Heart left ventricle (tissue), 16 donors: ENCODE measurements at regions not wholly inside any gene's neighbourhood (a gene's known extent, or its start where the extent isn't known, plus 50 kb on each side); places are given as distances from the start of the nearest gene placed in this dataset.

Source experiments
- ATAC-seq, 4 donors: fragments of 200-7000 bp; cut with Tn5 transposase; one replicate each; pipeline ENCODE4 v1.9.1; 2020 to 2022; ENCODE audit warnings: moderate library complexity in 4 of 4, mild to moderate bottlenecking in 3 of 4, moderate number of reproducible peaks in 1 of 4
- DNase-seq, 5 donors: peaks; one replicate each; pipeline ENCODE4 v3.0.0-alpha.2; 2020
- H3K27ac ChIP-seq, 12 donors: fragments of 200-600 bp; sonication (generic) in 4 of 12; one replicate each; pipeline versions ENCODE4 v1.5.0 to v1.8.0; 2016 to 2022; ENCODE audit warnings: mild to moderate bottlenecking in 2 of 12
- H3K27me3 ChIP-seq, 9 donors: fragments of 200-600 bp; sonication (generic) in 2 of 9; one replicate each; pipeline versions ENCODE4 v1.5.1 to v1.8.0; 2016 to 2022; ENCODE audit warnings: mild to moderate bottlenecking in 3 of 9
- H3K36me3 ChIP-seq, 9 donors: fragments of 200-600 bp; sonication (generic) in 2 of 9; one replicate each; pipeline versions ENCODE4 v1.5.0 to v1.8.0; 2018 to 2022; ENCODE audit warnings: mild to moderate bottlenecking in 2 of 9
- H3K4me1 ChIP-seq, 12 donors: fragments of 200-600 bp; sonication (generic) in 4 of 12; one replicate each; pipeline versions ENCODE4 v1.5.0 to v1.8.0; 2016 to 2022; ENCODE audit warnings: mild to moderate bottlenecking in 3 of 12
- H3K4me3 ChIP-seq, 12 donors: fragments of 200-600 bp; sonication (generic) in 4 of 12; one replicate each; pipeline versions ENCODE4 v1.5.0 to v1.8.0; 2017 to 2022; ENCODE audit warnings: mild to moderate bottlenecking in 9 of 12, moderate library complexity in 4 of 12
- H3K9me3 ChIP-seq, 12 donors: fragments of 200-600 bp; sonication (generic) in 4 of 12; one replicate each; pipeline versions ENCODE4 v1.5.0 to v1.8.0; 2016 to 2022; ENCODE audit warnings: mild to moderate bottlenecking in 1 of 12
- POLR2A ChIP-seq, 2 donors: fragments of 450-650 bp; IDR thresholded peaks; one replicate each; pipeline ENCODE4 v1.6.1; 2017; ENCODE audit warnings: antibody characterized with exemption in 2 of 2, mild to moderate bottlenecking in 2 of 2, moderate library complexity in 2 of 2
- WGBS, 4 donors: extraction: QIAGEN DNeasy Blood & Tissue Kit in 2 of 4; methylation state at CpG; one replicate each; pipeline versions ENCODE4 v1.1.5 to v1.1.7; 2013 to 2018; 5-methylcytosine and 5-hydroxymethylcytosine counted together
- intact Hi-C, 10 donors: fragments of 100-400 bp; cut with DNase I; formaldehyde crosslinking; loops; one replicate each; pipeline versions ENCODE4 v1.11.1 to v1.14.2; 2022
- TF ChIP-seq, protein P1 (sequence below), 12 donors: fragments of 200-600 bp; sonication (generic) in 4 of 12; IDR thresholded peaks; one replicate each; pipeline versions ENCODE4 v1.5.0 to v1.8.0; 2018 to 2022; ENCODE audit warnings: antibody characterized with exemption in 12 of 12, mild to moderate bottlenecking in 5 of 12
- donor health status: ischemic (EF 13 %, LVEDD 7.1; RV severe dilation, severe dysfunction).
- donor health status: healthy with polysubstance abuse.
- donor health status: DM: no; HTN: yes; CAD: no.
- donor health status: DM: no; HTN: no; CAD: no.
- donor health status: ischemic (EF 25% LVEDD 6.9; RV normal size, moderate dysfunction).
- donor health status: ischemic (EF 25% LVEDD 5.7; RV mildly dilated, moderate dysfunction).
- donor health status: healthy.
- donor health status: DM: yes; HTN: yes; CAD: no.
- donor health status: ischemic (EF 35%, LVEDD 5.7; RV mildly dilated, moderate dysfunction).
- donor health status: nonischemic (EF 11% LVEDD 7.7; RV severe dilation, severe dysfunction).
- donor health status: DM: yes; HTN: yes; CAD: no.
- donor health status: PGD.
- donor health status: ischemic (EF 29% LVEDD 5.4; RV normal size, mild dysfunction).
- donor health status: nonischemic (EF 23%, LVEDD 6.1; RV moderate dilation, normal function).

DNA sequence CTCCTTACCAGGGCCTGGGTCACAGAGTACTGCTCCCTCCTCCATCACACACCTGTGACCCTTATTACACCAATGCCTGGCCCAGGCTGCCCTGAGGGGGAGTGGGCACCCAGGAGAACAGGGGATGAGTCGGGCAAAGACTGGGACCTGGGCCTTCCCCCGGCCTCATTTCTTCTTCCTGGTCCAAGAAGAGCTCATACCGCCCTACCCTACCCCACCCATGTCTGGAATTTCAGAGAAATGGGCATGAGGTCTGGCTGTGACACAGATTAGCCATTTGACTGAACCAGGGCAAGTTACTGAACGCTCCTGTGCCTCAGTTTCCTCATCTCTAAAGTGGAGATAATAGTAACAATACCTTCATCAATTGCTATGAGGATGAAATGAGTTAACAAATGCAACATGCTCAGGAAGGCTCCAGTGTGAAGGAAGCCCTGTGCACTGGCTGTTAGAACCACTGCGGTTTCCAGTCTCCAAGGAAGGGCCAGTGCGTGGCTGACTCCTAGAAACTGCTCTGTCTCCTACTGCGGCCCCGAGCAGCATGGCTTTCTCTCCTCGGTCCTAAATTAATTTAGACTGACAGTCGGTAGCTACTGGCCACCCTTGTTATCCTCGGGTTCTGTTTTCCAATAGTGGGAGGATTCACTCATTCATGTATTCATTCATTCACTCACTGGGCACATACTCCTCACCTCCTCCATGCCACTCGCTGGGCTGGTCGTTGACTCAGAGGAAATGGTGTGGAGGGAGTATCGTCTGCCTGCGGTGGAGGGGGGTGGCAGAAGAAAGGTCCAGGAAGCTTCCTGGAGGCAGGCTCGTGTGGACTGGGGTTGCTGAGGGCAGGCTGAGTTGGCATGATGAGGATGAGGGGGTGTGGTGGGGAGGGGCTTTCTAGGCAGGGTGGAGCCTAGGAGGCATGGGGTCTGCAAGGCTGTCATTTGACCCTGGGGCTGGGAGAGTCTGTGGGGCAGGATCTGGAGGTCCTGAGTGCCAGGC lies 175.6 kb downstream of the GLI2 start:
- ATAC-seq (no peak), DNase-seq (peak in 2 of 5 donors; percentile 18 to 28)
- Histone ChIP-seq H3K4me1 (peaks cover 3 to 52% (median 35%) of the 10 kb centered on the region in 12 donors), H3K27ac (peak overlapping the region in 6 of 12 donors; percentile 34 to 66 (median 58)), H3K27me3 (no peaks in the 10 kb centered on the region), H3K36me3 (no peaks in the 10 kb centered on the region), H3K4me3 (no peak overlapping the region), H3K9me3 (no peaks in the 10 kb centered on the region)
- TF ChIP-seq, protein P1, sequence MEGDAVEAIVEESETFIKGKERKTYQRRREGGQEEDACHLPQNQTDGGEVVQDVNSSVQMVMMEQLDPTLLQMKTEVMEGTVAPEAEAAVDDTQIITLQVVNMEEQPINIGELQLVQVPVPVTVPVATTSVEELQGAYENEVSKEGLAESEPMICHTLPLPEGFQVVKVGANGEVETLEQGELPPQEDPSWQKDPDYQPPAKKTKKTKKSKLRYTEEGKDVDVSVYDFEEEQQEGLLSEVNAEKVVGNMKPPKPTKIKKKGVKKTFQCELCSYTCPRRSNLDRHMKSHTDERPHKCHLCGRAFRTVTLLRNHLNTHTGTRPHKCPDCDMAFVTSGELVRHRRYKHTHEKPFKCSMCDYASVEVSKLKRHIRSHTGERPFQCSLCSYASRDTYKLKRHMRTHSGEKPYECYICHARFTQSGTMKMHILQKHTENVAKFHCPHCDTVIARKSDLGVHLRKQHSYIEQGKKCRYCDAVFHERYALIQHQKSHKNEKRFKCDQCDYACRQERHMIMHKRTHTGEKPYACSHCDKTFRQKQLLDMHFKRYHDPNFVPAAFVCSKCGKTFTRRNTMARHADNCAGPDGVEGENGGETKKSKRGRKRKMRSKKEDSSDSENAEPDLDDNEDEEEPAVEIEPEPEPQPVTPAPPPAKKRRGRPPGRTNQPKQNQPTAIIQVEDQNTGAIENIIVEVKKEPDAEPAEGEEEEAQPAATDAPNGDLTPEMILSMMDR (IDR thresholded peaks at IDR 0.05), result no peak
- no peak for TF ChIP-seq POLR2A (IDR thresholded peaks at IDR 0.05)
- WGBS, 4 donors, result 75 to 81% (median 80%) methylated on average over 16 of the region's 16 CpGs
- intact Hi-C loops, result no loop called here

DNA sequence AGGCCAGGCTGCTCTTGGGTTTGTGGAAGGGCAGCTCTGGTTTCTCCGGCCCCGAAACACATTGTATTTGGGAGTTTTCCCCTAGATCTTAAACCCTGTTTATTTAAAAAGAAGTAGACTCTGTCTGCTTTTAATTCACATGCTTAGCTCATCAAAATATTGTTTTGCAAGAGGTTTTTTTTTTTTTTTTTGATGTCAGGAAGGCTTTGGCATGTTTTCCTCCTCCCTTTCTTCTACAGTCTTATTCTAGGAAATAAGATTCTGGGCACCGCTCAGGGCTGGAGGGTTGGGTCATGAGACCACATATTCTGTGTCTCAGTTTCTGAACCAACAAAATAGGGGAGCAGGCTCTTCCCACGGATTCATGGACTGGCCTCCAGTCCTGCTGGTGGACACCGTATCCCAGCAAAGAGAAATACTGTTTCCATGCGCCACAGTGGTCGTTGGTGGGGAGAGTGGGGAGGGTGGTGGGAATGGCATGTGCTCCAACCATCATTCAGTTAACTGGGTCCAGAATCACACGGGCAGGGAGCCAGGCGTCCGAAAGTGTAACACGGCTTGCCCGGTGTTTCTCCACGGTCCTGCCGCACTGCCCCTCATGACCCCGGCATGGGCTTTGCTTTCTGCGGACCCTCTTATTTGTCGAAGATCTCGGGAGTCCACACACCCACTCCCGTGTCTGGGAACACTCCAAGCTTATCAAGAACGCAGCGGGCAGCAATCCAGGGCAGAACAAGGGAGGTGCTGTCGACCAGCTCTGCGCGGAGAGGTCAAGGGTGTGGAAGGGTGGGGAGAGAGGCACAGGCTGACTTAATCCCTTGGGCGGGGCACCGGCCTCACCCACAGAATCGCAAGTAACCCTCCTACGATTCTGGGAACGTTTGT lies 176.7 kb downstream of the GLI2 start:
- H3K4me1 ChIP-seq, result peaks cover 3 to 53% (median 35%) of the 10 kb centered on the region in 12 donors
- no peak for TF ChIP-seq POLR2A (IDR thresholded peaks at IDR 0.05)
- TF ChIP-seq, protein P1 (IDR thresholded peaks at IDR 0.05), result no peak
- WGBS, 4 donors, result 35 to 54% (median 39%) methylated on average over 29 of the region's 29 CpGs
- peak overlapping the region in 9 of 12 donors; percentile 14 to 76 (median 58) for H3K27ac ChIP-seq
- peak overlapping the region in 4 of 12 donors; percentile 7 to 19 (median 14) for H3K4me3 ChIP-seq
- no peaks in the 10 kb centered on the region for H3K27me3 ChIP-seq
- H3K36me3 ChIP-seq, result no peaks in the 10 kb centered on the region
- DNase-seq (peak; percentile 39 to 81 (median 73)), ATAC-seq (peak; percentile 21 to 46 (median 38))
- no peaks in the 10 kb centered on the region for H3K9me3 ChIP-seq
- intact Hi-C loops, result no loop called here

DNA sequence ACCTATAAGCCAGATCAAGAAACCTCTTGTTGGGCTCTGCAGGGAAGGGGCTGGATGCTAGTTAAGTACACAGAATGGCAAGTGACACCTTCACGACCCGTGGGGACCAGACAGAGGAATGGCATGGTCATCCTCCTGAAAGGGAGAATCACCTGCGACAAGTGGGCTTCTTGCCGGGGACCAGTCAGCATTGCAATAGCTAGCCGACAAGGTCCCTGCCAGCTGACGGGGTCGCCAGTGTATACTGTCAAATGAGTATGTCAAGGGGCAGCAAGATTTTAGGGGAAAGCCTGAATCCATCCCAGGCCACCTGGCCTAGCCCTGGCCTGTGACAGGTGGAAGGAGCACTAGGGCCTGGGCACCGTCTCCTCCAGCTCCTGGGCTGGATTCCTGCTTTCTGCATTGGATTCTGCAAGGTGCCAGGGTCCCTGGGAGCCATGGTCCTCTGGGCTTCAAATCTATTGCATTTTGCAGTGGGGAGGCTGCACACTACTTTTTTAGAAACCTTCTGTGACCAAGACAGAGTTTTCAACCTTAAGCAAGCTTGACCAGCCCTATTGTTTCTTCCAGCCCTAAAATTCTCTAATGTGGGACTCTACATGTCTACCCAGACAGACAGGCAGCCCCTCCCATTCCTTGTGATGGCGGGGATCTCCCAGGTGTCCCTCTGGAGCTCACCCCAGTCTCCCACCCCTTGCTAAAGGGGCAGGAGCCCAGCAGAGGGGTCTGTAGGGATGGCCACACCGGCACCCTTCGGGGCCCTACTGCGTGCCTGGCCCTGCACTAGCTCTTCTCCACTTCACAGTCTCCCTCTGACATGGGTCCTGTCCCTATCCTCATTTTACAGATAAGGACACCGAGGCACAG lies 178.5 kb downstream of the GLI2 start:
- WGBS, 4 donors, result 66 to 81% (median 76%) methylated on average over 6 to 13 of the region's 13 CpGs
- TF ChIP-seq, protein P1 (IDR thresholded peaks at IDR 0.05), result no peak
- TF ChIP-seq POLR2A (IDR thresholded peaks at IDR 0.05), result no peak
- Histone ChIP-seq H3K27me3 (no peaks in the 10 kb centered on the region), H3K9me3 (no peaks in the 10 kb centered on the region), H3K4me3 (no peak overlapping the region), H3K4me1 (peaks cover 3 to 53% (median 35%) of the 10 kb centered on the region in 12 donors), H3K36me3 (no peaks in the 10 kb centered on the region), H3K27ac (peak overlapping the region in 11 of 12 donors; percentile 67 to 91 (median 80))
- intact Hi-C loops, result loop anchor here in 1 of 10 donors (2.0 kb wide), 1 partner anchor 25 kb away; no protein-coding TSS in a partner anchor
- ATAC-seq (no peak), DNase-seq (peak in 2 of 5 donors; percentile 24 to 37)
